ENCODE measurements at regions not wholly inside any gene's neighbourhood (a gene's known extent, or its start where the extent isn't known, plus 50 kb on each side); places are given as distances from the start of the nearest gene placed in this dataset.

DNA sequence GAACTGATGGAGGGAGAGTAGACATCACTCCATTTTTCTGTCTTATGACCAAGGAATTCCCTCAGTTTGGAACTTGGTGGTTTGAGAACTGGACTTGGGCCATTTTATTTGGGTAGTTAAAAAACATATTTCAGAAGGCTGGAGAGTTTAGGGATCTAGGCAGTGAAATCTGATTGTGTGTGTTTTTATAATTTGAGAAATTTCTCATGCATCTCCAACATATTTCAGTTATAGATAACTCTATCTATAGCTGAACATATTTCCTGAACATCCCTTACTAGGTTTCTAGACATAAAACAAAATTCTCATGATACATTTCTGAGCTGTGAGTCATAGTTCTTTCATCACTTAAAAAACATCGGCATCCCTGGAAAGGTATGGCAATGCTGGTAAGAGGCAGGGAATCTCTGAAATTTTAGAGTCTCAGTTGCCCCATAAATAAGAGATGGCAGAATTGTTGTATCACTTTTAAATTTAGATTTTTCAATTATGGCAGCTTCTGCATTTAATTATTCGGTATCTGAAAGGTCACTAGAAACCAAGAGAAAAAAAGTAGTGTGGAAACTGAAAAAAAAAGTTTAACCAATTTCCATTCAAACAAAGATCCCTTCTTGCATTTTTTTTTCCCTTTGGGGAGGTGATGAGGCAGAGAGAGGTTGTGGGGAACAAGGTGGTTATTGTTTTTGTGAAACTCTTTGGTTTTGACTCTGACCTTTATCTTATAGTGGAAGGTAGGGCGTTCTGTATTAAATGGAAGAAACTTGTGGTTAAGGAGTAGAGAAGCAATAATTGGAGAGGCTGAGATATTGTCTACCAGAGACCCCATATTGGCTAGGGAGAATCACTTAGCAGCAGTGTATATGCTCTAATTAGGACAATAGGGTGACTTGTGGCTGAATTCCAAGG lies 102.9 kb downstream of the FASLG start:
- TF ChIP-seq BACH2 (CRISPR knock-in tag; IDR thresholded peaks at IDR 0.05; ENCODE audit: borderline replicate concordance), result no peak
- no peak for TF ChIP-seq TOX (CRISPR knock-in tag; IDR thresholded peaks at IDR 0.05; ENCODE audit: borderline replicate concordance)
- TF ChIP-seq, protein P1, sequence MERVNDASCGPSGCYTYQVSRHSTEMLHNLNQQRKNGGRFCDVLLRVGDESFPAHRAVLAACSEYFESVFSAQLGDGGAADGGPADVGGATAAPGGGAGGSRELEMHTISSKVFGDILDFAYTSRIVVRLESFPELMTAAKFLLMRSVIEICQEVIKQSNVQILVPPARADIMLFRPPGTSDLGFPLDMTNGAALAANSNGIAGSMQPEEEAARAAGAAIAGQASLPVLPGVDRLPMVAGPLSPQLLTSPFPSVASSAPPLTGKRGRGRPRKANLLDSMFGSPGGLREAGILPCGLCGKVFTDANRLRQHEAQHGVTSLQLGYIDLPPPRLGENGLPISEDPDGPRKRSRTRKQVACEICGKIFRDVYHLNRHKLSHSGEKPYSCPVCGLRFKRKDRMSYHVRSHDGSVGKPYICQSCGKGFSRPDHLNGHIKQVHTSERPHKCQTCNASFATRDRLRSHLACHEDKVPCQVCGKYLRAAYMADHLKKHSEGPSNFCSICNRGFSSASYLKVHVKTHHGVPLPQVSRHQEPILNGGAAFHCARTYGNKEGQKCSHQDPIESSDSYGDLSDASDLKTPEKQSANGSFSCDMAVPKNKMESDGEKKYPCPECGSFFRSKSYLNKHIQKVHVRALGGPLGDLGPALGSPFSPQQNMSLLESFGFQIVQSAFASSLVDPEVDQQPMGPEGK (CRISPR knock-in tag; IDR thresholded peaks at IDR 0.05; ENCODE audit: borderline replicate concordance), result no peak
